ENCODE measurements at regions not wholly inside any gene's neighbourhood (a gene's known extent, or its start where the extent isn't known, plus 50 kb on each side); places are given as distances from the start of the nearest gene placed in this dataset.
A peak's percentile ranks its signal among the peaks of the same experiment; 100 is the strongest.

GRCh38 chr2:240339411-240340360 is 95.8 kb upstream of the GPC1 start:
- DNase-seq (ENCODE audit: low read depth), result no peak

- DNase-seq (ENCODE audit: low read depth), result no peak
These were observed 95.1 kb upstream of the GPC1 start for GRCh38 chr2:240340361-240340761.

GRCh38 chr2:240341064-240341463 is 94.4 kb upstream of the GPC1 start:
- DNase-seq (ENCODE audit: low read depth), result no peak

- no peak for DNase-seq (ENCODE audit: low read depth)
These were observed 91.9 kb upstream of the GPC1 start for GRCh38 chr2:240343548-240343947.

GRCh38 chr2:240344904-240345303 is 90.6 kb upstream of the GPC1 start:
- peak; percentile 39 for DNase-seq (ENCODE audit: low read depth)

GRCh38 chr2:240346015-240346752 is 89.3 kb upstream of the GPC1 start:
- DNase-seq (ENCODE audit: low read depth), result no peak

GRCh38 chr2:240346753-240347372 is 88.6 kb upstream of the GPC1 start:
- no peak for DNase-seq (ENCODE audit: low read depth)

- DNase-seq (ENCODE audit: low read depth), result no peak
These were observed 88.0 kb upstream of the GPC1 start for GRCh38 chr2:240347373-240347940.

- DNase-seq (ENCODE audit: low read depth), result no peak
These were observed 87.4 kb upstream of the GPC1 start for GRCh38 chr2:240347949-240348500.

- no peak for DNase-seq (ENCODE audit: low read depth)
These were observed 86.9 kb upstream of the GPC1 start for GRCh38 chr2:240348522-240348921.

GRCh38 chr2:240349133-240350005 is 86.1 kb upstream of the GPC1 start:
- DNase-seq (ENCODE audit: low read depth), result no peak

GRCh38 chr2:240350006-240350355 is 85.5 kb upstream of the GPC1 start:
- DNase-seq (ENCODE audit: low read depth), result no peak

GRCh38 chr2:240350696-240351087 is 84.8 kb upstream of the GPC1 start:
- no peak for DNase-seq (ENCODE audit: low read depth)

- DNase-seq (ENCODE audit: low read depth), result no peak
These were observed 84.2 kb upstream of the GPC1 start for GRCh38 chr2:240351088-240351741.

GRCh38 chr2:240351826-240352426 is 83.5 kb upstream of the GPC1 start:
- no peak for DNase-seq (ENCODE audit: low read depth)

- no peak for DNase-seq (ENCODE audit: low read depth)
These were observed 82.2 kb upstream of the GPC1 start for GRCh38 chr2:240353086-240353798.

- DNase-seq (ENCODE audit: low read depth), result no peak
These were observed 81.5 kb upstream of the GPC1 start for GRCh38 chr2:240353944-240354343.

- no peak for DNase-seq (ENCODE audit: low read depth)
These were observed 80.2 kb upstream of the GPC1 start for GRCh38 chr2:240355001-240355891.
